Activated CD4-positive, alpha-beta memory T cell treated with anti-CD3 and anti-CD28 coated beads for 36 hours (primary cell): ENCODE measurements at regions not wholly inside any gene's neighbourhood (a gene's known extent, or its start where the extent isn't known, plus 50 kb on each side); places are given as distances from the start of the nearest gene placed in this dataset.

Experiments
- CTCF ChIA-PET: fragments of 350-600 bp; sonication (Branson Sonifier 250); formaldehyde crosslinking; loops from one replicate; lab custom pipeline; 2021; ENCODE audit warnings: antibody characterized with exemption, inconsistent platforms; lab: Charles Lee
- POLR2A ChIA-PET: fragments of 350-600 bp; sonication (Branson Sonifier 250); formaldehyde crosslinking; loops from one replicate; lab custom pipeline; 2021; ENCODE audit warnings: antibody characterized with exemption; lab: Charles Lee
- DNase-seq: peaks from one replicate; pipeline ENCODE4 v3.0.0-alpha.2; 2020
- H3K27ac Mint-ChIP-seq: one replicate; pipeline ENCODE4 v1.8.0; 2021; ENCODE audit warnings: mixed read lengths
- H3K27me3 Mint-ChIP-seq: one replicate; pipeline ENCODE4 v1.8.0; 2021; ENCODE audit warnings: mixed read lengths
- H3K36me3 Mint-ChIP-seq: one replicate; pipeline ENCODE4 v1.8.0; 2021; ENCODE audit warnings: mixed read lengths
- H3K4me1 Mint-ChIP-seq: one replicate; pipeline ENCODE4 v1.8.0; 2021; ENCODE audit warnings: low read depth, mixed read lengths
- H3K4me3 Mint-ChIP-seq: one replicate; pipeline ENCODE4 v1.8.0; 2021; ENCODE audit warnings: mild to moderate bottlenecking, mixed read lengths
- H3K9me3 Mint-ChIP-seq: one replicate; pipeline ENCODE4 v1.8.0; 2021; ENCODE audit warnings: mixed read lengths
- intact Hi-C: fragments of 100-400 bp; cut with micrococcal nuclease; formaldehyde crosslinking; loops from one replicate; pipeline ENCODE4 v1.15.1; 2023

- Mint-ChIP-seq H3K9me3 (no peaks in the 10 kb centered on the region), H3K4me3 (no peak overlapping the region), H3K27ac (no peak overlapping the region), H3K36me3 (no peaks in the 10 kb centered on the region), H3K27me3 (no peaks in the 10 kb centered on the region), H3K4me1 (no peaks in the 10 kb centered on the region)
- intact Hi-C loops, result no loop called here
- no peak for DNase-seq
- POLR2A ChIA-PET, result no interaction called here
- CTCF ChIA-PET, result no interaction called here
These were observed 230.0 kb upstream of the EGLN3 start for GRCh38 chr14:34180869-34181268.

- no peak for DNase-seq
- ChIA-PET CTCF (no interaction called here), POLR2A (no interaction called here)
- H3K4me1 Mint-ChIP-seq, result no peaks in the 10 kb centered on the region
- intact Hi-C loops, result no loop called here
- H3K4me3 Mint-ChIP-seq, result no peak overlapping the region
- no peaks in the 10 kb centered on the region for H3K36me3 Mint-ChIP-seq
- no peaks in the 10 kb centered on the region for H3K9me3 Mint-ChIP-seq
- no peaks in the 10 kb centered on the region for H3K27me3 Mint-ChIP-seq
- H3K27ac Mint-ChIP-seq, result no peak overlapping the region
These were observed 229.6 kb upstream of the EGLN3 start for GRCh38 chr14:34180434-34180833.

- Mint-ChIP-seq H3K27me3 (no peaks in the 10 kb centered on the region), H3K9me3 (no peaks in the 10 kb centered on the region), H3K36me3 (no peaks in the 10 kb centered on the region), H3K4me3 (no peak overlapping the region), H3K27ac (no peak overlapping the region), H3K4me1 (no peaks in the 10 kb centered on the region)
- intact Hi-C loops, result no loop called here
- CTCF ChIA-PET, result no interaction called here
- POLR2A ChIA-PET, result no interaction called here
- DNase-seq, result no peak
These were observed 228.9 kb upstream of the EGLN3 start for GRCh38 chr14:34179727-34180126.

GRCh38 chr14:34177466-34177865 is 226.6 kb upstream of the EGLN3 start:
- H3K4me1 Mint-ChIP-seq, result no peaks in the 10 kb centered on the region
- H3K36me3 Mint-ChIP-seq, result no peaks in the 10 kb centered on the region
- POLR2A ChIA-PET, result no interaction called here
- H3K9me3 Mint-ChIP-seq, result no peaks in the 10 kb centered on the region
- no peak for DNase-seq
- H3K27ac Mint-ChIP-seq, result no peak overlapping the region
- intact Hi-C loops, result no loop called here
- H3K4me3 Mint-ChIP-seq, result no peak overlapping the region
- CTCF ChIA-PET, result no interaction called here
- peaks cover 1% of the 10 kb centered on the region for H3K27me3 Mint-ChIP-seq

- ChIA-PET POLR2A (no interaction called here), CTCF (no interaction called here)
- peaks cover 1% of the 10 kb centered on the region for H3K27me3 Mint-ChIP-seq
- H3K9me3 Mint-ChIP-seq, result no peaks in the 10 kb centered on the region
- no peak for DNase-seq
- H3K4me3 Mint-ChIP-seq, result no peak overlapping the region
- H3K4me1 Mint-ChIP-seq, result no peaks in the 10 kb centered on the region
- intact Hi-C loops, result no loop called here
- H3K27ac Mint-ChIP-seq, result no peak overlapping the region
- H3K36me3 Mint-ChIP-seq, result no peaks in the 10 kb centered on the region
These were observed 224.7 kb upstream of the EGLN3 start for GRCh38 chr14:34175574-34175973.

GRCh38 chr14:34174973-34175372 is 224.1 kb upstream of the EGLN3 start:
- DNase-seq, result no peak
- ChIA-PET POLR2A (no interaction called here), CTCF (no interaction called here)
- Mint-ChIP-seq H3K9me3 (no peaks in the 10 kb centered on the region), H3K27me3 (peaks cover 1% of the 10 kb centered on the region), H3K4me1 (no peaks in the 10 kb centered on the region), H3K27ac (no peak overlapping the region), H3K4me3 (no peak overlapping the region), H3K36me3 (no peaks in the 10 kb centered on the region)
- intact Hi-C loops, result no loop called here

GRCh38 chr14:34173916-34174315 is 223.0 kb upstream of the EGLN3 start:
- H3K36me3 Mint-ChIP-seq, result no peaks in the 10 kb centered on the region
- no peak overlapping the region for H3K4me3 Mint-ChIP-seq
- H3K4me1 Mint-ChIP-seq, result no peaks in the 10 kb centered on the region
- ChIA-PET POLR2A (no interaction called here), CTCF (no interaction called here)
- DNase-seq, result no peak
- H3K9me3 Mint-ChIP-seq, result no peaks in the 10 kb centered on the region
- peaks cover 1% of the 10 kb centered on the region for H3K27me3 Mint-ChIP-seq
- H3K27ac Mint-ChIP-seq, result no peak overlapping the region
- intact Hi-C loops, result no loop called here

- intact Hi-C loops, result no loop called here
- no peak for DNase-seq
- no peaks in the 10 kb centered on the region for H3K9me3 Mint-ChIP-seq
- ChIA-PET POLR2A (no interaction called here), CTCF (interaction anchor here (0.9 kb wide), 1 partner anchor 56 kb away, joined by 3 read pairs; no protein-coding TSS in a partner anchor)
- H3K4me3 Mint-ChIP-seq, result no peak overlapping the region
- no peaks in the 10 kb centered on the region for H3K36me3 Mint-ChIP-seq
- H3K27ac Mint-ChIP-seq, result no peak overlapping the region
- no peaks in the 10 kb centered on the region for H3K4me1 Mint-ChIP-seq
- peaks cover 1% of the 10 kb centered on the region for H3K27me3 Mint-ChIP-seq
These were observed 221.9 kb upstream of the EGLN3 start for GRCh38 chr14:34172550-34173368.

GRCh38 chr14:34172173-34172451 is 221.2 kb upstream of the EGLN3 start:
- ChIA-PET CTCF (no interaction called here), POLR2A (no interaction called here)
- intact Hi-C loops, result no loop called here
- H3K9me3 Mint-ChIP-seq, result no peaks in the 10 kb centered on the region
- H3K4me3 Mint-ChIP-seq, result no peak overlapping the region
- H3K27me3 Mint-ChIP-seq, result peaks cover 1% of the 10 kb centered on the region
- no peak for DNase-seq
- no peak overlapping the region for H3K27ac Mint-ChIP-seq
- no peaks in the 10 kb centered on the region for H3K4me1 Mint-ChIP-seq
- no peaks in the 10 kb centered on the region for H3K36me3 Mint-ChIP-seq

GRCh38 chr14:34171431-34172172 is 220.7 kb upstream of the EGLN3 start:
- CTCF ChIA-PET, result no interaction called here
- Mint-ChIP-seq H3K4me3 (no peak overlapping the region), H3K36me3 (no peaks in the 10 kb centered on the region), H3K27me3 (peaks cover 1% of the 10 kb centered on the region), H3K9me3 (no peaks in the 10 kb centered on the region), H3K4me1 (no peaks in the 10 kb centered on the region), H3K27ac (no peak overlapping the region)
- intact Hi-C loops, result no loop called here
- no peak for DNase-seq
- POLR2A ChIA-PET, result no interaction called here

GRCh38 chr14:34170882-34171281 is 220.0 kb upstream of the EGLN3 start:
- CTCF ChIA-PET, result no interaction called here

GRCh38 chr14:34169561-34169960 is 218.7 kb upstream of the EGLN3 start:
- Mint-ChIP-seq H3K36me3 (no peaks in the 10 kb centered on the region), H3K9me3 (no peaks in the 10 kb centered on the region), H3K27me3 (peaks cover 1% of the 10 kb centered on the region), H3K4me3 (no peak overlapping the region), H3K4me1 (peaks cover 2% of the 10 kb centered on the region), H3K27ac (no peak overlapping the region)
- POLR2A ChIA-PET, result no interaction called here
- CTCF ChIA-PET, result no interaction called here
- DNase-seq, result no peak
- intact Hi-C loops, result no loop called here

More at GRCh38 chr14:34170882-34171281, 220.0 kb upstream of the EGLN3 start:
- H3K4me3 Mint-ChIP-seq, result no peak overlapping the region
- H3K27me3 Mint-ChIP-seq, result peaks cover 1% of the 10 kb centered on the region
- DNase-seq, result no peak
- no peaks in the 10 kb centered on the region for H3K36me3 Mint-ChIP-seq
- POLR2A ChIA-PET, result no interaction called here
- H3K4me1 Mint-ChIP-seq, result no peaks in the 10 kb centered on the region
- H3K9me3 Mint-ChIP-seq, result no peaks in the 10 kb centered on the region
- no peak overlapping the region for H3K27ac Mint-ChIP-seq
- intact Hi-C loops, result no loop called here

- ChIA-PET CTCF (no interaction called here), POLR2A (no interaction called here)
- Mint-ChIP-seq H3K4me3 (no peak overlapping the region), H3K27me3 (peaks cover 1% of the 10 kb centered on the region), H3K27ac (no peak overlapping the region), H3K9me3 (no peaks in the 10 kb centered on the region), H3K36me3 (no peaks in the 10 kb centered on the region), H3K4me1 (peaks cover 2% of the 10 kb centered on the region)
- DNase-seq, result no peak
- intact Hi-C loops, result no loop called here
These were observed 217.8 kb upstream of the EGLN3 start for GRCh38 chr14:34168656-34169055.
